Kidney (tissue), 13 donors: ENCODE measurements at regions not wholly inside any gene's neighbourhood (a gene's known extent, or its start where the extent isn't known, plus 50 kb on each side); places are given as distances from the start of the nearest gene placed in this dataset.

Experiments used
- DNase-seq, 5 donors: peaks; one replicate each; pipeline ENCODE4 v3.0.0-alpha.2; 2013 to 2020
- FAIRE-seq: peaks from 2 replicates; lab custom pipeline; 2012; peaks lifted over from hg19 to GRCh38; lab: Jason Lieb, UNC
- H3K27ac ChIP-seq, 2 donors: one replicate each; pipeline ENCODE4 v1.7.0; 2013; ENCODE audit warnings: low read depth in 2 of 2, low read length in 2 of 2, inconsistent platforms in 1 of 2
- H3K27me3 ChIP-seq: one replicate; pipeline ENCODE4 v1.7.1; 2013; ENCODE audit warnings: low read length, inconsistent platforms; ENCODE audit not compliant: control insufficient read depth, insufficient read depth
- H3K36me3 ChIP-seq, 3 donors: one replicate each; pipeline versions ENCODE4 v1.7.0 to v1.7.1; 2013; ENCODE audit warnings: low read length in 3 of 3, control low read depth in 1 of 3, inconsistent platforms in 1 of 3; ENCODE audit not compliant: insufficient read depth in 3 of 3, control insufficient read depth in 2 of 3
- H3K4me1 ChIP-seq, 3 donors: one replicate each; pipeline versions ENCODE4 v1.7.0 to v1.7.1; 2013; ENCODE audit warnings: low read length in 3 of 3, inconsistent platforms in 1 of 3, low read depth in 1 of 3; ENCODE audit not compliant: control insufficient read depth in 2 of 3, insufficient read depth in 2 of 3
- H3K4me3 ChIP-seq, 3 donors: one replicate each; pipeline versions ENCODE4 v1.7.0 to v1.8.1; 2013; ENCODE audit warnings: low read length in 3 of 3, control low read depth in 1 of 3, inconsistent platforms in 1 of 3
- H3K9ac ChIP-seq, 3 donors: one replicate each; pipeline versions ENCODE4 v1.7.0 to v1.7.1; 2013; ENCODE audit warnings: low read length in 3 of 3, control low read depth in 1 of 3, inconsistent platforms in 1 of 3
- H3K9me3 ChIP-seq, 3 donors: one replicate each; pipeline versions ENCODE4 v1.7.0 to v1.7.1; 2013; ENCODE audit warnings: low read length in 3 of 3, control low read depth in 1 of 3, inconsistent platforms in 1 of 3; ENCODE audit not compliant: control insufficient read depth in 2 of 3, insufficient read depth in 1 of 3
- intact Hi-C: fragments of 100-400 bp; cut with DNase I; formaldehyde crosslinking; loops from one replicate; pipeline ENCODE4 v1.11.1; 2022
- TF ChIP-seq, protein P1 (sequence below): IDR thresholded peaks from 3 replicates; pipeline ENCODE4 v1.5.1; 2012; ENCODE audit warnings: mild to moderate bottlenecking, moderate library complexity, borderline replicate concordance; ENCODE audit not compliant: insufficient read depth; ENCODE audit errors: extremely low read depth
- donor health status: control.
- donor health status: control.
- donor health status: control.
- donor health status: control.
- donor health status: control.
- donor health status: DM: yes; HTN: yes; CAD: no.
- donor health status: Normal renal cell carcinoma (clear cell type).

DNA sequence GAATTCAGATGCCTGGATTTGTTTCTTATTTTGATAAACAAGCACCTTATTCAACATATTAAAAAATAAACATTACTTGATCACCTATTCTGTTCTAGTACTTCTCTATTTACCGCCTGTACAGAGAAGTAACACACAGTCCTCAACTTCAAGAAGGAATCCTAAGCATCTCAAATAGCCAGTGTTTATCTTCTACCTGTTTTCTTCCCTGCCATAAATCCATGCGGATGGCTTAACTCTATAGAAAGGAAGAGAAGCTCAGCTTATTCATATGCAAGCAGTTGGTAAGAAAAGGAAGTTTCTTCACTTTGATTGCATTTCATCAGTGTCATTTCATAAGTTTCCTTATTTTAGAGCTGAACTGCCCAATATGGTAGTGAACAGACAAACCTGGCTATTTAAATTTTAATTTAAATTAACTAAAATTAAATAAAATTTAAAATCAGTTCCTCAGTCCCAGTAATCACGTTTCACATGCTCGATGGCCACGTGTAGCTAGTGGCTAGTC is 210.0 kb upstream of the PEX5L start:
- no peak overlapping the region for H3K9ac ChIP-seq
- no peaks in the 10 kb centered on the region for H3K36me3 ChIP-seq
- no peak for FAIRE-seq
- TF ChIP-seq, protein P1, sequence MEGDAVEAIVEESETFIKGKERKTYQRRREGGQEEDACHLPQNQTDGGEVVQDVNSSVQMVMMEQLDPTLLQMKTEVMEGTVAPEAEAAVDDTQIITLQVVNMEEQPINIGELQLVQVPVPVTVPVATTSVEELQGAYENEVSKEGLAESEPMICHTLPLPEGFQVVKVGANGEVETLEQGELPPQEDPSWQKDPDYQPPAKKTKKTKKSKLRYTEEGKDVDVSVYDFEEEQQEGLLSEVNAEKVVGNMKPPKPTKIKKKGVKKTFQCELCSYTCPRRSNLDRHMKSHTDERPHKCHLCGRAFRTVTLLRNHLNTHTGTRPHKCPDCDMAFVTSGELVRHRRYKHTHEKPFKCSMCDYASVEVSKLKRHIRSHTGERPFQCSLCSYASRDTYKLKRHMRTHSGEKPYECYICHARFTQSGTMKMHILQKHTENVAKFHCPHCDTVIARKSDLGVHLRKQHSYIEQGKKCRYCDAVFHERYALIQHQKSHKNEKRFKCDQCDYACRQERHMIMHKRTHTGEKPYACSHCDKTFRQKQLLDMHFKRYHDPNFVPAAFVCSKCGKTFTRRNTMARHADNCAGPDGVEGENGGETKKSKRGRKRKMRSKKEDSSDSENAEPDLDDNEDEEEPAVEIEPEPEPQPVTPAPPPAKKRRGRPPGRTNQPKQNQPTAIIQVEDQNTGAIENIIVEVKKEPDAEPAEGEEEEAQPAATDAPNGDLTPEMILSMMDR, result no peak
- H3K4me3 ChIP-seq, result no peak overlapping the region
- no peak for DNase-seq
- intact Hi-C loops, result no loop called here
- H3K9me3 ChIP-seq, result no peaks in the 10 kb centered on the region
- no peaks in the 10 kb centered on the region for H3K4me1 ChIP-seq
- H3K27ac ChIP-seq, result no peak overlapping the region
- H3K27me3 ChIP-seq, result no peaks in the 10 kb centered on the region

GRCh38 chr3:180250172-180250571 is 213.4 kb upstream of the PEX5L start:
- Histone ChIP-seq H3K4me3 (no peak overlapping the region), H3K4me1 (no peaks in the 10 kb centered on the region), H3K9me3 (no peaks in the 10 kb centered on the region), H3K27me3 (no peaks in the 10 kb centered on the region), H3K9ac (no peak overlapping the region), H3K36me3 (no peaks in the 10 kb centered on the region), H3K27ac (no peak overlapping the region)
- TF ChIP-seq, protein P1, result no peak
- intact Hi-C loops, result no loop called here
- FAIRE-seq (no peak), DNase-seq (no peak)

- no peaks in the 10 kb centered on the region for H3K27me3 ChIP-seq
- intact Hi-C loops, result no loop called here
- no peak for DNase-seq
Observed at GRCh38 chr3:180252683-180253082, 215.9 kb upstream of the PEX5L start.

More at GRCh38 chr3:180252683-180253082, 215.9 kb upstream of the PEX5L start:
- Histone ChIP-seq H3K36me3 (no peaks in the 10 kb centered on the region), H3K27ac (no peak overlapping the region), H3K9me3 (peaks cover 0 to 5% (median 0%) of the 10 kb centered on the region in 3 donors), H3K9ac (no peak overlapping the region), H3K4me1 (no peaks in the 10 kb centered on the region), H3K4me3 (no peak overlapping the region)
- TF ChIP-seq, protein P1, result no peak
- FAIRE-seq, result no peak
